ENCODE measurements at regions not wholly inside any gene's neighbourhood (a gene's known extent, or its start where the extent isn't known, plus 50 kb on each side); places are given as distances from the start of the nearest gene placed in this dataset.
A peak's percentile ranks its signal among the peaks of the same experiment; 100 is the strongest.

DNA sequence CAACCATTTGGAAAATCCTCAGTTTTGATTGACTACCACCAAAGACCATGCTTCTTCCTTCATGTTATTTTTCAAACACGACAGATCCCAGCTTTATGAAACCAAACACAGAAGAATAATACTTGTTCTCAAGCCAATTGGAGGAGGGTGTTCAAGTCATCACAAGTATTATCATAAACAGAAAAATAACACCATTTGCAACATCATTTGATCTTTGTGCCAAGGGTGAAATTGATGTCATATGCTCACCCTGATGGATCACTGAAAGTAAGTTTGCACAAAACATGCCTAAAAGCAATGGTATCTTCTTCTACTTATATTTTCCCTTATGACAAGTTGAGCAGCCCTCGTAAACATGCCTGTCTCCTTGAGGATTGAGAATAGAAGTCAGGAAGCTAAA lies 448.0 kb upstream of the ZEB2 start:
- DNase-seq: no peak

- DNase-seq: no peak
Measured at GRCh38 chr2:144965172-144965571, 445.3 kb upstream of the ZEB2 start.

DNA sequence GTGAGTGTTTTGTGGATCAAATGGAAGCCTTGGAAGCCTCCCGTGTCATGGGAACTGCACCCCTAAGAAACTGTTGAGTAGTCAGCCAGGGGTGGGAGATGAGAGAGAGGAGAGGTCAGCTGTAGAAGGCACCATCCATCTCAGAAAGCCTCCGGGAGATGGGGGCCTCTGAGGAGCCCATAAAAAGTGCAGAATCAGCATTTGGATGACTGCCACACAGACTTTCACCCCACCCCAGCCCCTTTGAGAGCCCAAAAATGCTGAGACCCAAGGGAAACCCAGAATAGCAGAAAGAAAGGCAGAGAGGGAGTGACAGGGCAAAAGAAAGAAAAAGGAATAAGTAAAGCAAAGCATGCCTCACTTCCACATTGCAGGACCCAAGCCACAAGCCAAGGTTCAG lies 443.1 kb upstream of the ZEB2 start:
- DNase-seq: no peak

GRCh38 chr2:144959416-144959815 lies 439.5 kb upstream of the ZEB2 start:
- no peak for DNase-seq

- peak; percentile 93 for DNase-seq
Measured at GRCh38 chr2:144950899-144951560, 431.1 kb upstream of the ZEB2 start.

DNA sequence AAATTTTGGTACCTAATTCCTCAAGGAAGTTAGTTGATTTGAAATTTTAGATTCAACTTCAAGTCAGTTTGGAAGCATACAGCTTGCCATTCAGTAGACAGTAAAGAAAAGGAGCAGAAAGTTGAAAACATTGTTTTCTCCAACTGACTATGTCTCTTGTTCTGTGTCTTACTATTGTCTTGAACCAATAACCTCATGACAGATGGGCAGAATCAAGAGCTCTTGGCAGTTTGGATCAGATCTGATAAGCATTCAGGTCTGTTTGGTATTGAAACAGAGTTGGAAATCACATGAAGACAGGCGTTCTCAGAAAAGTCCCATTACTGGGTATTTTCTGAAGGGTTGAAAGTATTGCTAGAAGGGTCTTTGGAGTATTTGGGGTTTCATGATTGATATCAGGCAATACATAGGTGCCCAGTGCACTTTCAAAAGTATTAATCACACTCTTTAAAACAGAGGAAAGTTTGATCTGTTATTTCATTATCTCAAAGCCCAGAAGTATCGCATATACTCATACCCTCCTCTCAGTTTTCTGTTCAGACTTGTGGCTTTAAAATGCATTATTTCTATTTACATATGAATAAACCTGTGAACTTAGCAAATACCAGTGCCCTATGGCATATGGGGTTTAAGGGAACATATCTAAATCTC lies 428.4 kb upstream of the ZEB2 start:
- no peak for DNase-seq

DNA sequence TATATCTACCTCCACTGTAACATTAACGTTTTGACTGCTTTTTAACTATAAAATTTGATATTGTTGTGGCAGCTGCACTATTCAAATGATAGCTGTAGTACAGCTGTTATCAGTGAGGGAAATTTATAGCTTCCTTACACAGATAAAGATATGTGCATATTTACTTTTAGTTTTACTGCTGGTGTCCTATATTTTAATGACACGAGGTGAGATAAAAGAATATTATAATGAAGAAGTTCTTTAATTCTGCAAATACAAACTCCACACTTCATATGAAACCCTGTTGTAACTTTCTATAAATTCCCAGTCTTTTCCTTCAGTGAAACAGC lies 427.8 kb upstream of the ZEB2 start:
- DNase-seq: no peak

DNA sequence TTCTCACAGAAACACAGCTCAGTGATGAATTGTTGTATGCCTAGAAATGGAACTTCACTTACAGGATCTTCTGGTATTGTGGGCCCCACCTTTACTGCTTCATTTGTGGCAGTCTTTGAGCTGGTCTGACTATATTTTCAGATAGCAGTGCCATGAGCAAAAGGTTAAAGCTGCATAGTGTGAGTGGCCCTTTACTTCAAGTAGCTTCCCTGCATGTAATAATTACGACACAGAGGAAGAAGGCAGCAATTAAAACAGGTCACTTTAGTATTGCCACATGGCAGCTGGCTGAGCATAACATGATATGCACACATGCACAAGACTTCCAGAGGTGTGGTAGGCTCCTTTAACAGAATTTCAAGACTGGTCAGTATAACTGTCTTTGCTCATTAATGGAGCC lies 426.3 kb upstream of the ZEB2 start:
- DNase-seq: no peak

DNA sequence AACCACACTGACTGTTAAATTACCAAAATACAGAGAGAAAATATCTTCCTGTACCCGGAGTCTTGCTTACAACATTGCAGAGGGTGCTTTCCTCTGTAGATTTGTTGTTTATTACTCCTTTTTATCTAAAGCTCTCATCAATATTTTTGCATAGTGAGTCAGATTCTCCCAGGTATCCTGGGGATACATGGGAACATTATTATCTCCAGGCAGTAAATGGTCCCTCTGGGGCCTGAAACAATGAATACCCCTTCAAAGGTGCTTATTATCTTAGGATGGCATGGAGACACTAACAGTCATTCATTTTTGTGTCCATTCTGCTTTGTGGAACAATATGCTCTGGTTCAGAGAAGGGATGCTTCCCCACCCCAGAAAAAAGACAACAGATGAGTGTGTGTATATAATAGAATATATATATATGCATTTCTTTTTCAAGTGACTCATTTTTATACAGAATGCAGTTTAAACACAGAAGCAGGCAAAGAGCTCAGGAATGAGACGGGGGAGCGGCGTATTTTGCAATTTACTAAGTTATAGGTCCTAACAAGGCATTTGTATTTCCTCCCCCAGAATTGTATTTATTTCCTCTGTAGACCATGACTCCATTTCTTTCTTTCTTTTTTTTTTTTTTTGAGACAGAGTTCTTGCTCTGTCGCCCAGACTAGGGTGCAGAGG lies 424.8 kb upstream of the ZEB2 start:
- DNase-seq: peak; percentile 65

DNA sequence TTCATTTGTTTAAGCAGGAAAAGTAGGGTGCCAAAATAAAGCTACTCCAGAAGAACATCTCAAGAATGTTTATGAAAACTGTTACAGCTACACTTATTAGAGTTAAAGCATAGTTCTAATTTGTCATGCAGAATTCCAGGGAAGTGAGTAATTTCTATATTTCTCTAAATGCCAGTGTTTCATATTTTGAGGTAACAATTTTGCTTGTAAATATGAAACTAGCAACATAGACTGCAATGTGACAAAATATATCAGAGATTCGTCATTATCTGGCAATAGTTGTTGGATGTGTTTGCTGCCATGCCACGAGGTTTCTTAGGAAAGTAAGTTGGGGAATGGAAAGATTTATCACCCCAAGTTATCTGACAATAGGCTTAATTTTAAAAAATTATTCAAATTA lies 424.1 kb upstream of the ZEB2 start:
- peak; percentile 83 for DNase-seq

DNA sequence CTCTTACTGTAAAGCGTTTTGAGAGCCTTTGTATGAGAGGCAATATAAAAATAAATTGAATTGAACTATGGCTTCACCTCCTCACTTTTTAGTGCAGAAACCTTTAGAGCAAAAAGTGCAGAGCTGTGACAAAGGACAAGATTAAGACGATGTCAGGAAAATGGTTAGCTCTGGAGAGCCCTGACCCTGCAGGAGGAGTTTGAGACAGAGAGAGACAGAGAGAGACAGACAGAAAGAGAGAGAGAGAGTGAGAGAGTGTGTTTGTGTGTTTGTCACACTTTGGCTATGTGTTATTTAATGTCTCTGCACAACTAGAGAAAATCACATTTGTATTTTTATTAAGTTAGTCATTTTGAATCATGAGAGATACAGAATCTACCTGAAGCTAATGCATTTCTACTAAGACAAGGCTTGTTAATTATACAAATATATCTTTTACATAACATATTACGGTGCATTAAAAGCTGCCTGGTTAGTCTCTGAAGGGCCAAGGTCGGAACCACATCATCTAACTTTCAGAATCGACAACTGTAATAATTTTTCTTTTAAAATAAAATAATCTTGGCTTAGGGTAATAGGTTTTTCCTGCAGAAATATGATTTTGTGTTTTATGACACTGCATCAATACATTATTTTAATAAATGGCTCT lies 423.5 kb upstream of the ZEB2 start:
- no peak for DNase-seq

DNA sequence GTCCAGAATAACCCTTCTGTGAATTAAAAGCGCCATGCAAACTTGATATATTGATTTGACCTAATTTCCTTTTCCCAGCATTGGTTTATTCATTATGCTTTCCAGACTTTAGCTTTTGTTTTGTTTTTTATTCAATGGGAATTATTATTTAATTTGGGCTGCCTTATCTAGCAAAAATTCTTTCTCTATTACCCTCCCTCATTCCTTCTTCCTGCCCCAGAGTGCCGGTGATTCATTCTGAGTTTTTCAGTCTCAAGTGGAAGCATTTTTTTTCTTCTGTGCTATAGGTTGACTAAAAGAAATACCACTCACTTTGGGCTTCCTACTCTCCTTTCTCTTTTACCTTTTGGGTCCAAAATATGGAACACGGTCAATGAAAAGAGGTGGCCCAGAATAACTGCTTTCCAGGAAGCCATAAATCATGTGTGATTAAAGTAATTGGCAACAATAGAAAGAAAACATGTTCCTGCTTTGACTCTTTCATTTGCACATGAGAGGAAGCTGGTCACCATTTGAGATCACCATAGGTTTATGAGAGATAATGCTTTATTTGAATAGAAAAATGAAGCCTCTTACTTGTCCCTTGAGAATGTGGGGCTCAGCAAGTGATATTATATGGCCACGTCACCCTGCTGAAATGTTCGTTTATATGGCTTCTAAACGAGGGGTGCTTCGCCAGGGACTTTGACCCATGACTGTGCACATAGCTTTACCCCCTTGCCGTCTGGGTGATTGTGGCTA lies 422.8 kb upstream of the ZEB2 start:
- peak; percentile 78 for DNase-seq

DNA sequence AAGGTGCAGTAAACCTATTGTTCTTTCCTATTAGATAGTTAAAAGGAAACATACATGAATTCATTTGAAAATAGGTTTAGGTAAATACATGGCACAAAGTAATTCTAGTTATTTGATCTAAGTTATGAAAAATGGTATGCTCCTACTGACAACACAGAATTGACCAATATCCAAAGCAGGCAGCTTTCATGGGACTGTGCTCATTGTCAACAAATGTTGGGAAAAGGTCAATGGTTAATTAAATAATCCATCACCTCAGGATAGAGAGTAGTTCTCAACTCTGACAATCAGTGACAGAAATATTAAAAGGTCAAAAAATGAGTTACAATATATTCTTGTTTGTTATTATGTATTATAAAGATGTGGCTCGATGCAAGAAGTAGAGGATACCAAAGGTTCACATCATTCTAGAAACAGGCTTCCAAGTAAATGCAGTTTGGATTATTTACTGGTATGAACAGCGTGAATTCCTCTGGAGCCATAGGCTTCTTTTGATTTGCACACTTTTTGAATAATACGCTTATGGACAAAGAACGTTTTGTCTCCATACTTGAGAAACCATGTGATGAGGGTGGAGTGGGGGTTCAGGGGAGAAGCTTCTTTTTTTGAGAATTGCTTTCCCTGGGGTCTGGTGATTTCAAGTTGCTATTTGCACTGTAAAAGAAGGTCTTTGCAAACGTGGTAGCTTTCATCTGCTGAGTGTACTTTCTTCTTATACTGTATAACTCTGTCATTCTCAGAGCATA lies 422.0 kb upstream of the ZEB2 start:
- no peak for DNase-seq

DNA sequence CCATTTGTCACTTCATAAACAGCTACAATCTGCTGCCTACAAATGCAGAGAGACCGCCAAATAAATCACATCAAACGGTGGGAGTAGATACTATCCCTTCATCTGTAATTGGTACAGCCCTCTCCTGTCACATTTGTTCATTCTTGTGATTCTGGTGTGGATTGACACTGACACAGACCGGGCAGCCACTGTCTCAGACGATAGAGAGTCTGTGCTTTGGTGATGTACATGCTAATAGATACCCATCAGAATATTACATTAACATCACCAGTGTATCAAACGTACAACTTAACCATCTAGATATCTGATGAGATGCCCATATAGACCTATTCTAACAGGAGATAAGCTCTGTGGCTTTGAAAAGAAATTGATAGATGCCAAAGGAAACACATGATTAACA lies 419.7 kb upstream of the ZEB2 start:
- DNase-seq: no peak

- DNase-seq: peak; percentile 92
Measured at GRCh38 chr2:144937910-144938709, 418.2 kb upstream of the ZEB2 start.

DNA sequence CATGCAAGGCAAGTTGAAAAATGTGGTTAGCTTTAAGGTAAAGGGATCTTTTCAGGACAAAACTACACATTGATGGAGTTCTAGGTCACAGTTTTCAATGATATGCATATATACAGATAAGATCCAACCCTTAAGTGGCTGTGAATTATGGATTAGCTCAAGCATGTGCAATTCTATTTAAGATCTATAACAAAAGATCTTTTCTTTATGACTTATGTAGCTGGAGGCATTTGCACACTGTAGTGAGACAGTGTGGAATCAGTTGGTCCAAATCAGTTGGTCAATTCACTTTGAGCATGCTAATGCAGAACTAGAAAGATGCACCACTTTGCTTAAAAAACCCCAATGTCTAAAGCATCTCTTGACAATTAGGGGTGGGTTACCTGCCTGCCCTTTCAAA lies 417.1 kb upstream of the ZEB2 start:
- DNase-seq: no peak

GRCh38 chr2:144936442-144936841 lies 416.5 kb upstream of the ZEB2 start:
- peak; percentile 69 for DNase-seq

DNA sequence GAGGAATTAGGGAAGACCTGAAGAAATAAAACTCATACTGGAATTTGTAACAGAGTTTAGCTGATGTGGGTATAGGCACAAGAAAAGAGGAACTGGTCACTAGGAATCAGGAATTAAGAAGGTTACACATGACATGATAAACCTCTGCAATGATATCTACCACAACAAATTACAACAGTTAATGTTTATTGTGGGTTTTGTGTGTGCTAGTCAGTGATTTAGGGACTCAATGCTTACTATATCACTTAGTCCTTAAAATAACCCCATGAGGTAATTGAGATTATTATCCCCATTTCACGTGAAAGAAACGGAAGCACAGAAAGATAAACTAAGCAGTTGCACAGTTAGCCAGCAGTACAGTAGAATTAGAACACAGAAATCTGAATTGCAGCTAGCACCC lies 415.8 kb upstream of the ZEB2 start:
- DNase-seq: no peak

GRCh38 chr2:144935191-144935590 lies 415.3 kb upstream of the ZEB2 start:
- no peak for DNase-seq

GRCh38 chr2:144931960-144932359 lies 412.0 kb upstream of the ZEB2 start:
- DNase-seq: no peak

DNA sequence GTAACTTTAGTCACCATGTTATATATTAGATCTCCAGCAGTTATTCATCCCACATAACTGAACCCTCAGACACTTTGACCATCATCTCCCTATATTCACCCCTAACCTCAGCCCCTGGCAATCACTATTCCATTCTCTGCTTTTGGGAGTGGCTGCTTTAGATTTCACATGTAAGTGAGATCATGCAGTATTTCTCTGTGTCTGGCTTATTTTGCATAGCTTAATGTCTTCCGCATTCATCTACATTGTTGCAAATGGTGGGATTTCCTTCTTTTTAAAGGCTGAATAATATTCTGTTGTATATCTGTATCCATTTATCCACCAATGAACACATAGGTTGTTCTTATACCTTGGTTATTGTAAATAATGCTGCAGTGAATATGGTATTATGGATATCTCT lies 411.6 kb upstream of the ZEB2 start:
- no peak for DNase-seq

- no peak for DNase-seq
Measured at GRCh38 chr2:144927429-144927828, 407.5 kb upstream of the ZEB2 start.

Data from fibroblast of skin of right biceps (primary cell).